OCI-LY1 (cell line): ENCODE measurements at regions not wholly inside any gene's neighbourhood (a gene's known extent, or its start where the extent isn't known, plus 50 kb on each side); places are given as distances from the start of the nearest gene placed in this dataset.
"Not testable (repeated sequence)": the region's sequence is repeated elsewhere in the genome, so short reads cannot be mapped to it uniquely, and the experiment has no call there.

ENCODE experiments used
- H2AFZ ChIP-seq: fragments of 200-600 bp; sonication (generic), shearing (Covaris generic); 2 replicates; pipeline ENCODE4 v1.6.0; 2014; ENCODE audit warnings: antibody characterized with exemption, mild to moderate bottlenecking, low read length
- H3F3A ChIP-seq: fragments of 200-600 bp; sonication (generic), shearing (Covaris generic); 2 replicates; pipeline ENCODE4 v1.6.0; 2014; ENCODE audit warnings: mild to moderate bottlenecking, antibody characterized with exemption, low read length, moderate library complexity; ENCODE audit not compliant: insufficient read depth
- H3K27ac ChIP-seq: fragments of 200-600 bp; sonication (generic); 2 replicates; pipeline ENCODE4 v1.5.1; 2014; ENCODE audit warnings: low read length, mixed run types, mild to moderate bottlenecking, low read depth; ENCODE audit not compliant: poor library complexity, severe bottlenecking
- H3K27me3 ChIP-seq: fragments of 200-600 bp; sonication (generic); 2 replicates; pipeline ENCODE4 v1.6.0; 2014; ENCODE audit warnings: antibody characterized with exemption, mild to moderate bottlenecking, low read length, moderate library complexity; ENCODE audit not compliant: insufficient read depth
- H3K36me3 ChIP-seq: fragments of 200-600 bp; sonication (generic); 2 replicates; pipeline ENCODE4 v1.6.1; 2014; ENCODE audit warnings: mild to moderate bottlenecking, antibody characterized with exemption, low read length, moderate library complexity, mixed read lengths; ENCODE audit not compliant: insufficient read depth
- H3K4me1 ChIP-seq: fragments of 200-600 bp; sonication (generic); 2 replicates; pipeline ENCODE4 v1.5.1; 2014; ENCODE audit warnings: mild to moderate bottlenecking, low read length, moderate library complexity; ENCODE audit not compliant: insufficient read depth, severe bottlenecking
- H3K4me2 ChIP-seq: fragments of 200-600 bp; sonication (generic), shearing (Covaris generic); 2 replicates; pipeline ENCODE4 v1.6.1; 2014; ENCODE audit warnings: low read length
- H3K4me3 ChIP-seq: fragments of 200-600 bp; sonication (generic); 2 replicates; pipeline ENCODE4 v1.5.1; 2014; ENCODE audit warnings: low read length, low read depth, mild to moderate bottlenecking, mixed read lengths; ENCODE audit not compliant: poor library complexity, severe bottlenecking
- H3K79me2 ChIP-seq: fragments of 200-600 bp; shearing (Covaris generic); 2 replicates; pipeline ENCODE4 v1.6.1; 2016; ENCODE audit warnings: mixed run types, low read length, mixed read lengths; ENCODE audit not compliant: insufficient read depth
- H3K9ac ChIP-seq: fragments of 200-600 bp; sonication (generic), shearing (Covaris generic); 2 replicates; pipeline ENCODE4 v1.6.1; 2014; ENCODE audit warnings: mild to moderate bottlenecking, low read length, mixed read lengths
- H3K9me2 ChIP-seq: fragments of 200-600 bp; sonication (generic), shearing (Covaris generic); 2 replicates; pipeline ENCODE4 v1.6.1; 2014; ENCODE audit warnings: low read depth, mild to moderate bottlenecking, low read length, mixed read lengths
- H3K9me3 ChIP-seq: fragments of 200-600 bp; shearing (Covaris generic); 2 replicates; pipeline ENCODE4 v1.6.1; 2014; ENCODE audit warnings: low read length, mixed read lengths
- H4K20me1 ChIP-seq: fragments of 200-600 bp; sonication (generic), shearing (Covaris generic); 2 replicates; pipeline ENCODE4 v1.6.0; 2016; ENCODE audit warnings: mild to moderate bottlenecking, low read length; ENCODE audit not compliant: insufficient read depth
- EZH2 ChIP-seq: fragments of 200-600 bp; sonication (generic), shearing (Covaris generic); IDR thresholded peaks from 2 replicates; pipeline ENCODE4 v1.8.0; 2017; ENCODE audit warnings: borderline replicate concordance, mixed run types, mild to moderate bottlenecking, antibody characterized with exemption, low read length, moderate library complexity, mixed read lengths
- TF ChIP-seq, protein P1 (sequence below): fragments of 200-600 bp; sonication (generic), shearing (Covaris generic); IDR thresholded peaks from 2 replicates; pipeline ENCODE4 v1.5.1; 2017; ENCODE audit warnings: mild to moderate bottlenecking, antibody characterized with exemption, low read length, moderate library complexity, mixed read lengths

DNA sequence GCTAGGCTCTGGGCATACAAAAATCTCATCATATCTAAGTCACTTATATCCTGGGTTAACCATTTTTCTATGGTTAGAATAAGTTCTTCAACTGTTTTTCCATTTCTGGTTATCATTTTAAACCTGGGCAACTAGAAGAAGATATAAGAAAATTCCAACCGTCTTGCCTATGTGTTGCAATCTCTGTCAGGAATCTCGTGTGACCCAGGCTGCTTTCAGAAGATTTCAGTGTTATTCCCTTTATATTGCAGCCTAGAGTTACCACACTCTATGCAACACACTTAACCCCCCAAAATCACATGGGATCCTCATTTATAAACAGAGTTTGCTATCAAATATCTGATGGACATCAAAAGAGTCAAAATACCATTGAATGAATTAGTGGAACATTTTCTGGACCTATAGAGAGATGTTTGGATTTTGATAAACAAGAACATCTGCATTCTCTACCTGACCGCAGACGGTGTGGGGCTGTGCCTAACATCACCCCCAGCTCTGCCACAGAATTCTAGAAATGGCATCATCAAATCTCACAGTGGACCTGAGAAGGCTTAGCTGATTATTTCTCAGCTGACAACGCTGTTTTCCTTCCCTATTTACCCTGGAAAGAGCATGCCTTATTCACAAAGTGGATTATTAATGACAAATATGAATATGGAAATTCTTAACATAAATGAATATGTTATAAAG is 515.7 kb downstream of the NTRK3 start:
- Histone ChIP-seq H3K9me2 (no peaks in the 10 kb centered on the region), H3K79me2 (no peaks in the 10 kb centered on the region), H3K4me3 (no peak overlapping the region), H3K4me1 (no peaks in the 10 kb centered on the region), H3K4me2 (no peak overlapping the region), H3K36me3 (no peaks in the 10 kb centered on the region), H4K20me1 (no peaks in the 10 kb centered on the region), H3K9me3 (no peaks in the 10 kb centered on the region), H3F3A (no peaks in the 10 kb centered on the region), H3K9ac (no peak overlapping the region), H3K27ac (no peak overlapping the region), H2AFZ (no peak overlapping the region), H3K27me3 (no peaks in the 10 kb centered on the region)
- TF ChIP-seq EZH2: no peak
- TF ChIP-seq, protein P1, sequence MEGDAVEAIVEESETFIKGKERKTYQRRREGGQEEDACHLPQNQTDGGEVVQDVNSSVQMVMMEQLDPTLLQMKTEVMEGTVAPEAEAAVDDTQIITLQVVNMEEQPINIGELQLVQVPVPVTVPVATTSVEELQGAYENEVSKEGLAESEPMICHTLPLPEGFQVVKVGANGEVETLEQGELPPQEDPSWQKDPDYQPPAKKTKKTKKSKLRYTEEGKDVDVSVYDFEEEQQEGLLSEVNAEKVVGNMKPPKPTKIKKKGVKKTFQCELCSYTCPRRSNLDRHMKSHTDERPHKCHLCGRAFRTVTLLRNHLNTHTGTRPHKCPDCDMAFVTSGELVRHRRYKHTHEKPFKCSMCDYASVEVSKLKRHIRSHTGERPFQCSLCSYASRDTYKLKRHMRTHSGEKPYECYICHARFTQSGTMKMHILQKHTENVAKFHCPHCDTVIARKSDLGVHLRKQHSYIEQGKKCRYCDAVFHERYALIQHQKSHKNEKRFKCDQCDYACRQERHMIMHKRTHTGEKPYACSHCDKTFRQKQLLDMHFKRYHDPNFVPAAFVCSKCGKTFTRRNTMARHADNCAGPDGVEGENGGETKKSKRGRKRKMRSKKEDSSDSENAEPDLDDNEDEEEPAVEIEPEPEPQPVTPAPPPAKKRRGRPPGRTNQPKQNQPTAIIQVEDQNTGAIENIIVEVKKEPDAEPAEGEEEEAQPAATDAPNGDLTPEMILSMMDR: no peak

DNA sequence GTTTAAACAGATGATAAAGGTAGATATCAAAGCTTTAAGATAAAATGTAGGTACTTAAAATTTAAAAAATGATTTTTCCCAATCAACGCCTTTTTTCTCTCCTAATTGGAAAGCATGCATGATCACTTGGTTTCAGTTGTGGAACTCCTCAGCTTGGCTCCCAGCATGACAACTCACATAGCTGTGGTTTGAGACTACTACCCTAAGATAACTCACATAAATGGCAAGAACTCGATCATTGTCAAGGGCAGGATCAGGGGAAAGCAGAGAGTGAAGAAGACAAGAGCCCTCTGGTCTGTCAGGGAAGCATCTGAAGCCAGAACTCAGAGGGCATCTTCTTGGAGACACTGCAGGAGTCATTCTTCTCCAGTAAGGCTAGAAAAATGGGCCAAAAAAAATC is 516.7 kb downstream of the NTRK3 start:
- H3K4me1 ChIP-seq: no peaks in the 10 kb centered on the region
- no peaks in the 10 kb centered on the region for H3K79me2 ChIP-seq
- no peak overlapping the region for H3K4me2 ChIP-seq
- H3K9ac ChIP-seq: no peak overlapping the region
- H3K27ac ChIP-seq: no peak overlapping the region
- H3K4me3 ChIP-seq: no peak overlapping the region
- no peaks in the 10 kb centered on the region for H3K9me3 ChIP-seq
- no peaks in the 10 kb centered on the region for H3F3A ChIP-seq
- H3K36me3 ChIP-seq: no peaks in the 10 kb centered on the region
- no peaks in the 10 kb centered on the region for H3K27me3 ChIP-seq
- H4K20me1 ChIP-seq: no peaks in the 10 kb centered on the region
- H3K9me2 ChIP-seq: no peaks in the 10 kb centered on the region
- no peak overlapping the region for H2AFZ ChIP-seq
- no peak for TF ChIP-seq EZH2

DNA sequence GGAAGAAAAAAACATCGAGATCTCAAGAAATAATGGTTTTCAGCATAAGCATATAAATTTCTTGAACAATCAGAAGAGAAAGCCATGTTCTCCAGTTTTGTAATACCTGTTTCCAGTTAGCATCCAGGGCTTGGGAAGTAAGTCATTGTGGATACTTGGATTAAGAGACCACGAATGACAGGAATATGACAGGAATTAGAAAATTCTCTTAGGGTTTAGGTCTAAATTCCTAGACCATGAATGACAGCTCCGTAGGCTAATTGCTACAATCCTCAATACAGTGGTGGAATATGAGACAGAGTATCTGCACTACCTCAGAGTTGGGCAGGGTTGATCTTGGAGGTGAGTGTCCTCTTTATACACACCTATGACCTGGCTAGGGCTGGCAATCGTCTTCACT is 517.5 kb downstream of the NTRK3 start:
- no peaks in the 10 kb centered on the region for H3K9me3 ChIP-seq
- no peaks in the 10 kb centered on the region for H3K9me2 ChIP-seq
- no peaks in the 10 kb centered on the region for H3F3A ChIP-seq
- no peaks in the 10 kb centered on the region for H3K27me3 ChIP-seq
- H3K4me1 ChIP-seq: no peaks in the 10 kb centered on the region
- no peak overlapping the region for H3K9ac ChIP-seq
- H3K79me2 ChIP-seq: no peaks in the 10 kb centered on the region
- TF ChIP-seq, protein P1: no peak
- TF ChIP-seq EZH2: no peak
- no peaks in the 10 kb centered on the region for H3K36me3 ChIP-seq
- no peak overlapping the region for H3K4me2 ChIP-seq
- H3K4me3 ChIP-seq: no peak overlapping the region
- no peak overlapping the region for H2AFZ ChIP-seq
- no peaks in the 10 kb centered on the region for H4K20me1 ChIP-seq
- H3K27ac ChIP-seq: no peak overlapping the region

DNA sequence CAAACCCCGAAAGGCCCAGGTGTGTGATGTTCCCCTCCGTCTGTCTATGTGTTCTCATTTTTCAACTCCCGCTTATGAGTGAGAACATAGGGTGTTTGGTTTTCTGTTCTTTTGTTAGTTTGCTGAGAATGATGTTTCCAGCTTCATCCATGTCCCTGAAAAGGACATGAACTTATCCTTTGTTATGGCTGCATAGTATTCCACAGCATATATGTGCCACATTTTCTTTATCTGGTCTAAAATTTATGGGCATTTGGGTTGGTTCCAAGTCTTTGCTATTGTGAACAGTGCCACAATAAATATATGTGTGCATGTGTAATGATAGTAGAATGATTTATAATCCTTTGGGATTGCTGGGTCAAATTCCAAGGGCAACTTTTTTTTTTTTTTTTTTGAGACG is 519.1 kb downstream of the NTRK3 start:
- not testable (repeated sequence) for H3K4me2 ChIP-seq, H3K9me3 ChIP-seq

More for the DNA sequence above, 519.1 kb downstream of the NTRK3 start:
- not testable (repeated sequence) for H4K20me1 ChIP-seq, H3K27me3 ChIP-seq, H3K4me3 ChIP-seq, H3F3A ChIP-seq, H3K9ac ChIP-seq, H3K27ac ChIP-seq, H3K9me2 ChIP-seq, H2AFZ ChIP-seq, H3K4me1 ChIP-seq, H3K36me3 ChIP-seq, H3K79me2 ChIP-seq
